Vagina (tissue), 2 donors: ENCODE measurements at regions not wholly inside any gene's neighbourhood (a gene's known extent, or its start where the extent isn't known, plus 50 kb on each side); places are given as distances from the start of the nearest gene placed in this dataset.

ENCODE experiments used
- DNase-seq, 2 donors: peaks; one replicate each; pipeline ENCODE4 v3.0.0-alpha.2; 2017; ENCODE audit errors: extremely low spot score in 2 of 2
- H3K27ac ChIP-seq: fragments of 200-600 bp; sonication (generic); one replicate; pipeline ENCODE4 v1.5.1; 2019
- H3K27me3 ChIP-seq: fragments of 200-600 bp; sonication (generic); one replicate; pipeline ENCODE4 v1.5.1; 2019
- H3K36me3 ChIP-seq, 2 donors: fragments of 200-600 bp; sonication (generic); one replicate each; pipeline ENCODE4 v1.5.1; 2017 to 2019
- H3K4me1 ChIP-seq: fragments of 200-600 bp; sonication (generic); one replicate; pipeline ENCODE4 v1.5.1; 2019
- H3K4me3 ChIP-seq, 2 donors: fragments of 200-600 bp; sonication (generic); 1 replicate in 1 of 2; 2 replicates in 1 of 2; pipeline ENCODE4 v1.5.1; 2016 to 2019
- H3K9me3 ChIP-seq: fragments of 200-600 bp; sonication (generic); one replicate; pipeline ENCODE4 v1.5.1; 2019
- CTCF ChIP-seq, 3 experiments: fragments of 450-650 bp in 2 of 3; fragments of 200-600 bp in 1 of 3; sonication (generic) in 1 of 3; IDR thresholded peaks; one replicate each; pipeline ENCODE4 v1.5.1; 2017 to 2019; ENCODE audit warnings: antibody characterized with exemption in 3 of 3, mild to moderate bottlenecking in 2 of 3, moderate library complexity in 2 of 3
- POLR2A ChIP-seq, 2 donors: fragments of 450-650 bp; IDR thresholded peaks; one replicate each; pipeline ENCODE4 v1.6.1; 2017; ENCODE audit warnings: antibody characterized with exemption in 2 of 2, mild to moderate bottlenecking in 2 of 2, moderate library complexity in 2 of 2
- POLR2AphosphoS5 ChIP-seq, 2 donors: sonication (generic); formaldehyde crosslinking; IDR thresholded peaks; one replicate each; pipeline ENCODE4 v1.9.0; 2017; ENCODE audit warnings: antibody characterized with exemption in 2 of 2, mild to moderate bottlenecking in 2 of 2, low read depth in 1 of 2; ENCODE audit not compliant: insufficient read depth in 1 of 2
- intact Hi-C: fragments of 100-400 bp; cut with DNase I; formaldehyde crosslinking; loops from one replicate; pipeline ENCODE4 v1.15.1; 2023

GRCh38 chr21:41029571-41029970 is 138.4 kb upstream of the BACE2 start:
- H3K4me3 ChIP-seq = no peak overlapping the region
- intact Hi-C loops = no loop called here
- no peaks in the 10 kb centered on the region for H3K27me3 ChIP-seq
- H3K9me3 ChIP-seq = no peaks in the 10 kb centered on the region
- no peaks in the 10 kb centered on the region for H3K36me3 ChIP-seq
- no peak for DNase-seq
- TF ChIP-seq POLR2A (IDR thresholded peaks at IDR 0.05) (no peak), POLR2AphosphoS5 (IDR thresholded peaks at IDR 0.05; ENCODE audit: insufficient read depth in 1 of 2, low read depth in 1 of 2) (no peak), CTCF (IDR thresholded peaks at IDR 0.05) (no peak)
- no peaks in the 10 kb centered on the region for H3K4me1 ChIP-seq
- H3K27ac ChIP-seq = no peak overlapping the region

- H3K9me3 ChIP-seq = no peaks in the 10 kb centered on the region
- H3K4me3 ChIP-seq = no peak overlapping the region
- no peaks in the 10 kb centered on the region for H3K4me1 ChIP-seq
- intact Hi-C loops = no loop called here
- H3K27me3 ChIP-seq = no peaks in the 10 kb centered on the region
- no peak for DNase-seq
- no peak overlapping the region for H3K27ac ChIP-seq
- TF ChIP-seq POLR2A (IDR thresholded peaks at IDR 0.05) = no peak
- TF ChIP-seq POLR2AphosphoS5 (IDR thresholded peaks at IDR 0.05; ENCODE audit: insufficient read depth in 1 of 2, low read depth in 1 of 2) = no peak
- no peak for TF ChIP-seq CTCF (IDR thresholded peaks at IDR 0.05)
- H3K36me3 ChIP-seq = no peaks in the 10 kb centered on the region
Measured at GRCh38 chr21:41031701-41032220, 136.2 kb upstream of the BACE2 start.

GRCh38 chr21:41032541-41032940 is 135.4 kb upstream of the BACE2 start:
- H3K4me3 ChIP-seq = no peak overlapping the region
- no peaks in the 10 kb centered on the region for H3K4me1 ChIP-seq
- H3K9me3 ChIP-seq = no peaks in the 10 kb centered on the region
- H3K27me3 ChIP-seq = no peaks in the 10 kb centered on the region
- intact Hi-C loops = no loop called here
- TF ChIP-seq POLR2A (IDR thresholded peaks at IDR 0.05) (no peak), CTCF (IDR thresholded peaks at IDR 0.05) (no peak), POLR2AphosphoS5 (IDR thresholded peaks at IDR 0.05; ENCODE audit: insufficient read depth in 1 of 2, low read depth in 1 of 2) (no peak)
- no peaks in the 10 kb centered on the region for H3K36me3 ChIP-seq
- no peak for DNase-seq
- H3K27ac ChIP-seq = no peak overlapping the region

GRCh38 chr21:41037212-41037611 is 130.7 kb upstream of the BACE2 start:
- no peak for DNase-seq
- Histone ChIP-seq H3K27ac (no peak overlapping the region), H3K4me3 (no peak overlapping the region), H3K27me3 (no peaks in the 10 kb centered on the region), H3K9me3 (no peaks in the 10 kb centered on the region), H3K36me3 (no peaks in the 10 kb centered on the region), H3K4me1 (no peaks in the 10 kb centered on the region)
- intact Hi-C loops = no loop called here
- TF ChIP-seq CTCF (IDR thresholded peaks at IDR 0.05) = no peak
- no peak for TF ChIP-seq POLR2A (IDR thresholded peaks at IDR 0.05)
- no peak for TF ChIP-seq POLR2AphosphoS5 (IDR thresholded peaks at IDR 0.05; ENCODE audit: insufficient read depth in 1 of 2, low read depth in 1 of 2)

- no peaks in the 10 kb centered on the region for H3K4me1 ChIP-seq
- H3K9me3 ChIP-seq = no peaks in the 10 kb centered on the region
- H3K27me3 ChIP-seq = no peaks in the 10 kb centered on the region
- H3K27ac ChIP-seq = no peak overlapping the region
- no peak for TF ChIP-seq POLR2A (IDR thresholded peaks at IDR 0.05)
- TF ChIP-seq POLR2AphosphoS5 (IDR thresholded peaks at IDR 0.05; ENCODE audit: insufficient read depth in 1 of 2, low read depth in 1 of 2) = no peak
- no peak for TF ChIP-seq CTCF (IDR thresholded peaks at IDR 0.05)
- H3K36me3 ChIP-seq = no peaks in the 10 kb centered on the region
- no peak overlapping the region for H3K4me3 ChIP-seq
- intact Hi-C loops = no loop called here
- no peak for DNase-seq
Measured at GRCh38 chr21:41037936-41038335, 130.0 kb upstream of the BACE2 start.
